ENCODE measurements at regions not wholly inside any gene's neighbourhood (a gene's known extent, or its start where the extent isn't known, plus 50 kb on each side); places are given as distances from the start of the nearest gene placed in this dataset.

GRCh38 chr4:180153587-180153986, 2089.6 kb upstream of the TENM3 start:
- H3K4me3 ChIP-seq (ENCODE audit: control insufficient read depth, low read depth, low read length) = no peak overlapping the region
- DNase-seq (ENCODE audit: low read depth) = no peak
- no peak for TF ChIP-seq CTCF (IDR thresholded peaks at IDR 0.05; ENCODE audit: control insufficient read depth, insufficient read depth, low read depth, low read length, missing control alignments)

DNA sequence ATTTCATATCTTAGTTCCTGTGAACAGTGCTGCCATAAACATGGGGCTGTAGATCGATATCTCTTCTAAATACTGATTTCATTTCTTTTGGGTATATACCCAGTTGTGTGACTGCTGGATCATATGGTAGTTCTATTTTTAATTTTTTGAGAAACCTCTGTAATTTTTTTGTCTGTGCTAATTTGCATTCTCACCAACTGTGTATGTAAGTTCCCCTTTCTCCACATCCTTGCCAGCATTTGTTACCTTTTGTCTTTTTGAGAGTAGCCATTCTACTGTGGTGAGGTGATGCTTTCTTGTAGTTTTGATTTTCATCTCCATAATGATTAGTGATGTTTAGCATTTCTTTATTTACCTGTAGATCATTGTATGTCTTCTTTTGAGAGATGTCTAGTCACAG, 2086.5 kb upstream of the TENM3 start:
- TF ChIP-seq CTCF (IDR thresholded peaks at IDR 0.05; ENCODE audit: control insufficient read depth, insufficient read depth, low read depth, low read length, missing control alignments) = no peak
- H3K4me3 ChIP-seq (ENCODE audit: control insufficient read depth, low read depth, low read length) = no peak overlapping the region
- DNase-seq (ENCODE audit: low read depth) = no peak

DNA sequence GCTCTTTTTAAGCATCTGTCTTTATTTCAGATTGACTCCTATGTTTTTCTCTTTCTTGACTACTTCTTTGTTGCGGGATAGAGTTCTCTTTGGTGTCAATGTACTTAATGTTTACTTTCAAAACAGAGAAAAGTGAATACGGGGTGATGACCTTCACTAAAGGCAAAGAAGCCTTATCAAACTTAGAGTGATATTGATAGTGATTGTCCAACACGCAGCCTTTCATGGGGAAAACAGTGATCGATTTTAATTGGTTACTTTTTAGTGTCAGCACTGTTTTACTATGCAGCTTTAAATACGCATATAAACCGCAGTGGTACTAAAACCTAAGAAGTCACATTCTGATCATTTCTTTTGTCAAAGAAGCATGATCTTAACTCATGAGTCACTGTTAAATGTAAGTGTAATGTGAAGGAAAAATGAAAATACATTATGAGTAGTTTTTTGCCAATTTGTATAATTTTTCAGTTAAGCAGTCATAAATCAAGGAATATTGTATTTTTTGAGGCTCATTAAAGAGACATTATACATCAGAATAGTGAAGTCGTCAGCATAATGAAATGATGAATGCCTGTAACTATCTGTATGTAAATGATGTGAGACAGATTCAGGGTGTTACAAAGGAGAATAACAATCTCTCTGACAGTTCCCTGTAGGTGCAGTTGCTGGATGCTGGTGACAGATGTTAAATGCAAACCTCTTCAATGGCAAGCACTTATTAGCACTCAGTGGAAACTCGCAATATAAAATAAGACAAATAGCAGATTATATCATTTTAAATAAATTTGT, 2082.8 kb upstream of the TENM3 start:
- no peak overlapping the region for H3K4me3 ChIP-seq (ENCODE audit: control insufficient read depth, low read depth, low read length)
- TF ChIP-seq CTCF (IDR thresholded peaks at IDR 0.05; ENCODE audit: control insufficient read depth, insufficient read depth, low read depth, low read length, missing control alignments) = no peak
- no peak for DNase-seq (ENCODE audit: low read depth)

DNA sequence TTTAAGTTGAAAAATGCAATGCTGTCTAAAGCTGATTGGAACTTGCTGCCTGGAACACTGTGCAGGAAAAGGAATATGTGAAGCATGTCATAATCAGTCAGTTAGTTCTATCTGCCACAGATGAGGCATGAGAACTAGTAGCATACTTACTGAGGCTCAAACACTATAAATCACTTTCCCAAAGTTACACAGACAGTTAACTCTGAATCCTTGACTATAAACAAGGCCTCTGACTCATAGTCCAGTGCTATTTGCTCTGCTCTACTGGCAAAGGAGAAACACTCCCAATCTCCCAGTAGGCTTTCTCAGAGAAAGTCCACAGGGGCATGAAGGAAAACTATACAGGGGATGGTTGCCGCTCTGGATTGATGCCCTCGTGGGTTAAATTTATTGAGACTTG, 2078.4 kb upstream of the TENM3 start:
- no peak for DNase-seq (ENCODE audit: low read depth)
- no peak for TF ChIP-seq CTCF (IDR thresholded peaks at IDR 0.05; ENCODE audit: control insufficient read depth, insufficient read depth, low read depth, low read length, missing control alignments)
- no peak overlapping the region for H3K4me3 ChIP-seq (ENCODE audit: control insufficient read depth, low read depth, low read length)

- no peak for TF ChIP-seq CTCF (IDR thresholded peaks at IDR 0.05; ENCODE audit: control insufficient read depth, insufficient read depth, low read depth, low read length, missing control alignments)
- DNase-seq (ENCODE audit: low read depth) = no peak
- no peak overlapping the region for H3K4me3 ChIP-seq (ENCODE audit: control insufficient read depth, low read depth, low read length)
These were observed 2073.8 kb upstream of the TENM3 start for GRCh38 chr4:180169394-180169793.

- no peak overlapping the region for H3K4me3 ChIP-seq (ENCODE audit: control insufficient read depth, low read depth, low read length)
- no peak for TF ChIP-seq CTCF (IDR thresholded peaks at IDR 0.05; ENCODE audit: control insufficient read depth, insufficient read depth, low read depth, low read length, missing control alignments)
- DNase-seq (ENCODE audit: low read depth) = no peak
These were observed 2073.2 kb upstream of the TENM3 start for GRCh38 chr4:180169966-180170365.

All from AG09309 (cell line).